Mesothelial cell of epicardium (in vitro differentiated cells): ENCODE measurements at regions not wholly inside any gene's neighbourhood (a gene's known extent, or its start where the extent isn't known, plus 50 kb on each side); places are given as distances from the start of the nearest gene placed in this dataset.
"Not testable (repeated sequence)": the region's sequence is repeated elsewhere in the genome, so short reads cannot be mapped to it uniquely, and the experiment has no call there.

ENCODE experiments used
- DNase-seq, 2 experiments: peaks; one replicate each; pipeline ENCODE4 v3.0.0; 2021; ENCODE audit warnings: low spot score in 2 of 2; ENCODE audit not compliant: unreplicated experiment in 2 of 2
- H3K27ac Mint-ChIP-seq: 2 replicates; pipeline ENCODE4 v1.8.0; 2021; ENCODE audit warnings: mixed read lengths
- H3K27me3 Mint-ChIP-seq: 2 replicates; pipeline ENCODE4 v1.8.0; 2021; ENCODE audit warnings: low read depth, mixed read lengths
- H3K36me3 Mint-ChIP-seq: 2 replicates; pipeline ENCODE4 v1.8.0; 2021; ENCODE audit warnings: mixed read lengths
- H3K4me1 Mint-ChIP-seq: 2 replicates; pipeline ENCODE4 v1.8.0; 2021; ENCODE audit warnings: mixed read lengths
- H3K4me3 Mint-ChIP-seq: 2 replicates; pipeline ENCODE4 v1.8.0; 2021; ENCODE audit warnings: mild to moderate bottlenecking, moderate library complexity, mixed read lengths
- H3K9me3 Mint-ChIP-seq: 2 replicates; pipeline ENCODE4 v1.8.0; 2021; ENCODE audit warnings: mixed read lengths
- CTCF ChIP-seq: fragments of 200-600 bp; sonication (generic); IDR thresholded peaks from one replicate; pipeline ENCODE4 v1.5.0; 2021; ENCODE audit warnings: antibody characterized with exemption; ENCODE audit not compliant: unreplicated experiment

- Mint-ChIP-seq H3K27me3 (peaks cover 11% of the 10 kb centered on the region), H3K4me3 (no peak overlapping the region), H3K9me3 (peaks cover 4% of the 10 kb centered on the region), H3K27ac (no peak overlapping the region), H3K4me1 (peaks cover 4% of the 10 kb centered on the region), H3K36me3 (no peaks in the 10 kb centered on the region)
- DNase-seq, result no peak
- no peak for TF ChIP-seq CTCF
Observed at GRCh38 chr12:67088401-67089118, 180.6 kb upstream of the CAND1 start.

- Mint-ChIP-seq H3K4me1 (peaks cover 4% of the 10 kb centered on the region), H3K27me3 (peaks cover 11% of the 10 kb centered on the region), H3K4me3 (no peak overlapping the region), H3K27ac (no peak overlapping the region), H3K36me3 (no peaks in the 10 kb centered on the region), H3K9me3 (peaks cover 4% of the 10 kb centered on the region)
- DNase-seq, result no peak
- no peak for TF ChIP-seq CTCF
Observed at GRCh38 chr12:67091204-67091603, 178.0 kb upstream of the CAND1 start.

GRCh38 chr12:67091678-67092077 lies 177.5 kb upstream of the CAND1 start:
- DNase-seq, result no peak
- TF ChIP-seq CTCF, result no peak
- Mint-ChIP-seq H3K4me3 (no peak overlapping the region), H3K4me1 (peaks cover 4% of the 10 kb centered on the region), H3K27ac (no peak overlapping the region), H3K9me3 (peaks cover 4% of the 10 kb centered on the region), H3K36me3 (no peaks in the 10 kb centered on the region), H3K27me3 (peaks cover 11% of the 10 kb centered on the region)

- not testable (repeated sequence) for DNase-seq, H3K4me3 Mint-ChIP-seq, H3K9me3 Mint-ChIP-seq, H3K27ac Mint-ChIP-seq, H3K4me1 Mint-ChIP-seq, H3K36me3 Mint-ChIP-seq
- H3K27me3 Mint-ChIP-seq, result peaks cover 11% of the 10 kb centered on the region
Observed at GRCh38 chr12:67092934-67093333, 176.2 kb upstream of the CAND1 start.

- Mint-ChIP-seq H3K27ac (no peak overlapping the region), H3K4me3 (no peak overlapping the region), H3K36me3 (no peaks in the 10 kb centered on the region), H3K9me3 (peaks cover 4% of the 10 kb centered on the region), H3K4me1 (peaks cover 3% of the 10 kb centered on the region), H3K27me3 (no peaks in the 10 kb centered on the region)
- TF ChIP-seq CTCF, result no peak
- DNase-seq, result no peak
Observed at GRCh38 chr12:67096533-67097318, 172.4 kb upstream of the CAND1 start.

GRCh38 chr12:67099858-67100257 lies 169.3 kb upstream of the CAND1 start:
- TF ChIP-seq CTCF, result no peak
- no peaks in the 10 kb centered on the region for H3K27me3 Mint-ChIP-seq
- H3K27ac Mint-ChIP-seq, result no peak overlapping the region
- peaks cover 3% of the 10 kb centered on the region for H3K4me1 Mint-ChIP-seq
- H3K36me3 Mint-ChIP-seq, result no peaks in the 10 kb centered on the region
- no peaks in the 10 kb centered on the region for H3K9me3 Mint-ChIP-seq
- DNase-seq, result no peak
- no peak overlapping the region for H3K4me3 Mint-ChIP-seq
